ENCODE measurements at regions not wholly inside any gene's neighbourhood (a gene's known extent, or its start where the extent isn't known, plus 50 kb on each side); places are given as distances from the start of the nearest gene placed in this dataset.

DNA sequence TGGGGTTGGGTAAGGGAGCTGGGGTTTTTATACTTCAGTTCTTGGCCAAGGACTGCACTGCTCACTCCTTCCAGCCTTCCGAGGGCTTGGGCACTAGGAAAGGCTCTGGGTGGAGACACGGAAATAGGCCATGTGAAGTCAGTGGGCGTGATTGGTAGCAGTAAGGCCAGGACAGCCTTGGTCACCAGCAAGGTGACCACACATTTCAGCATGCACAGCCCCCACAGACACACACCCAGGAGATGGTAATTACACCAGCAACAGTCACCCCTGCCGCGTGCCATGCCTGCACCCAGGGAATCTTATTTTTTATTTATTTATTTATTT is 252.5 kb downstream of the SEC14L1 start:
- TF ChIP-seq, protein P1, sequence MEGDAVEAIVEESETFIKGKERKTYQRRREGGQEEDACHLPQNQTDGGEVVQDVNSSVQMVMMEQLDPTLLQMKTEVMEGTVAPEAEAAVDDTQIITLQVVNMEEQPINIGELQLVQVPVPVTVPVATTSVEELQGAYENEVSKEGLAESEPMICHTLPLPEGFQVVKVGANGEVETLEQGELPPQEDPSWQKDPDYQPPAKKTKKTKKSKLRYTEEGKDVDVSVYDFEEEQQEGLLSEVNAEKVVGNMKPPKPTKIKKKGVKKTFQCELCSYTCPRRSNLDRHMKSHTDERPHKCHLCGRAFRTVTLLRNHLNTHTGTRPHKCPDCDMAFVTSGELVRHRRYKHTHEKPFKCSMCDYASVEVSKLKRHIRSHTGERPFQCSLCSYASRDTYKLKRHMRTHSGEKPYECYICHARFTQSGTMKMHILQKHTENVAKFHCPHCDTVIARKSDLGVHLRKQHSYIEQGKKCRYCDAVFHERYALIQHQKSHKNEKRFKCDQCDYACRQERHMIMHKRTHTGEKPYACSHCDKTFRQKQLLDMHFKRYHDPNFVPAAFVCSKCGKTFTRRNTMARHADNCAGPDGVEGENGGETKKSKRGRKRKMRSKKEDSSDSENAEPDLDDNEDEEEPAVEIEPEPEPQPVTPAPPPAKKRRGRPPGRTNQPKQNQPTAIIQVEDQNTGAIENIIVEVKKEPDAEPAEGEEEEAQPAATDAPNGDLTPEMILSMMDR (IDR thresholded peaks at IDR 0.05; ENCODE audit: insufficient read depth, low read length, poor library complexity, severe bottlenecking): no peak
- no peaks in the 10 kb centered on the region; the same call in none of the 2 replicates for H3K36me3 ChIP-seq (ENCODE audit: control insufficient read depth, insufficient read depth, low read length)
- DNase-seq (ENCODE audit: extremely low read depth, insufficient read length): no peak
- H3K27me3 ChIP-seq (replicated peaks; ENCODE audit: control insufficient read depth, insufficient read depth, low read length): no peaks in the 10 kb centered on the region
- H3K4me3 ChIP-seq (replicated peaks; ENCODE audit: low read depth, low read length): no peak overlapping the region

DNA sequence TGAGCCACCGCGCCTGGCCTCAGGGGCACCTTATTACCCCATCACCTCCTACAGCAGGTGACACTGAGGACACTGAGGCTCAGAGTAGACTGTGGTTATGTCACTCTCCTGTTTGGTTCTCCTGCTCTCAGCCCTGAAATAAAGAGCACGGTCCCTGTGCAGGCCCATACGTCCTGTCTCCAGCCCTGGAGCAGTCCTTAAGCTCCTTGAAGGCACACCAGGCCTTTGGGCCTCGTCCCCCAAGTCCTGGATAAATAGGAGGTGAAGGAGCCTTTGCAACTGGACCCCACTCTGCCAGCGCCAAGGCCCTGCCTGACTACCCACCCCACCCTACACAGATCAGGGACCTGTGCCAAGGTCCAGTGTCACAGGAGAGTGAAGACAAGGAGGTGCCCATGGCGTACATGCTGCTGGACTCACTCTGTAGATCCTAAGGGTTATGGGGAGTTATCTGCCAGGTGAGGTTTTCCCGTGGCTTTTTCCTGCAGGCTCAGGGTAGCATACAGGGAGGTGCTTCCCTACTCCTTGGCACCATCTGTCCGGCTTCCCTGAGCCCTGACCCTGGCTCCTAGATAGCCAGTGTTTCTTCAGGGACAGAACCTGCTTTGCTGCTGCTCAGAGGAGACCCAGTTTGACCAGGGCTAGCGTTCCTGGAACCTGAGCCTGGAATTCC is 253.2 kb downstream of the SEC14L1 start:
- DNase-seq (ENCODE audit: extremely low read depth, insufficient read length): no peak
- H3K4me3 ChIP-seq (replicated peaks; ENCODE audit: low read depth, low read length): no peak overlapping the region
- H3K36me3 ChIP-seq (ENCODE audit: control insufficient read depth, insufficient read depth, low read length): no peaks in the 10 kb centered on the region; the same call in none of the 2 replicates
- no peaks in the 10 kb centered on the region for H3K27me3 ChIP-seq (replicated peaks; ENCODE audit: control insufficient read depth, insufficient read depth, low read length)
- TF ChIP-seq, protein P1 (IDR thresholded peaks at IDR 0.05; ENCODE audit: insufficient read depth, low read length, poor library complexity, severe bottlenecking): no peak

GRCh38 chr17:77394540-77395295 is 253.9 kb downstream of the SEC14L1 start:
- Histone ChIP-seq H3K4me3 (replicated peaks; ENCODE audit: low read depth, low read length) (no peak overlapping the region), H3K36me3 (ENCODE audit: control insufficient read depth, insufficient read depth, low read length) (no peaks in the 10 kb centered on the region; the same call in none of the 2 replicates), H3K27me3 (replicated peaks; ENCODE audit: control insufficient read depth, insufficient read depth, low read length) (no peaks in the 10 kb centered on the region)
- DNase-seq (ENCODE audit: extremely low read depth, insufficient read length): no peak
- TF ChIP-seq, protein P1 (IDR thresholded peaks at IDR 0.05; ENCODE audit: insufficient read depth, low read length, poor library complexity, severe bottlenecking): no peak

- Histone ChIP-seq H3K36me3 (ENCODE audit: control insufficient read depth, insufficient read depth, low read length) (no peaks in the 10 kb centered on the region; the same call in none of the 2 replicates), H3K4me3 (replicated peaks; ENCODE audit: low read depth, low read length) (no peak overlapping the region), H3K27me3 (replicated peaks; ENCODE audit: control insufficient read depth, insufficient read depth, low read length) (no peaks in the 10 kb centered on the region)
- no peak for DNase-seq (ENCODE audit: extremely low read depth, insufficient read length)
- TF ChIP-seq, protein P1 (IDR thresholded peaks at IDR 0.05; ENCODE audit: insufficient read depth, low read length, poor library complexity, severe bottlenecking): no peak
Observed at GRCh38 chr17:77395501-77396048, 254.8 kb downstream of the SEC14L1 start.

- TF ChIP-seq, protein P1 (IDR thresholded peaks at IDR 0.05; ENCODE audit: insufficient read depth, low read length, poor library complexity, severe bottlenecking): no peak
- no peak for DNase-seq (ENCODE audit: extremely low read depth, insufficient read length)
- Histone ChIP-seq H3K27me3 (replicated peaks; ENCODE audit: control insufficient read depth, insufficient read depth, low read length) (no peaks in the 10 kb centered on the region), H3K4me3 (replicated peaks; ENCODE audit: low read depth, low read length) (no peak overlapping the region), H3K36me3 (ENCODE audit: control insufficient read depth, insufficient read depth, low read length) (no peaks in the 10 kb centered on the region; the same call in none of the 2 replicates)
Observed at GRCh38 chr17:77396610-77397009, 255.8 kb downstream of the SEC14L1 start.

Measured in GM06990 (cell line).